GM12878 (cell line): ENCODE measurements at regions not wholly inside any gene's neighbourhood (a gene's known extent, or its start where the extent isn't known, plus 50 kb on each side); places are given as distances from the start of the nearest gene placed in this dataset.

ENCODE experiments used
- ATAC-seq: fragments of 200-7000 bp; cut with Tn5 transposase; 3 replicates; pipeline ENCODE4 v1.9.1; 2020; ENCODE audit warnings: mild to moderate bottlenecking, moderate library complexity
- BruUV-seq: library from RNA; stranded (reverse); fragments of 400-500 nt; replicated peaks from 2 replicates; lab custom pipeline; 2021; lab: Mats Ljungman, UMichigan
- CTCF ChIA-PET: fragments of 300-600 bp; sonication (Branson Sonifier 250); formaldehyde crosslinking; extraction: SDS; loops from one replicate; lab custom pipeline; 2021; ENCODE audit warnings: inconsistent platforms; lab: Yijun Ruan, JAX
- POLR2A ChIA-PET: fragments of 350-600 bp; formaldehyde crosslinking; extraction: SDS; loops from one replicate; lab custom pipeline; 2021; ENCODE audit warnings: inconsistent platforms; lab: Charles Lee
- RAD21 ChIA-PET: fragments of 300-600 bp; sonication (Branson Sonifier 250); formaldehyde crosslinking; loops from one replicate; lab custom pipeline; 2023; ENCODE audit warnings: antibody characterized with exemption; ENCODE audit not compliant: unreplicated experiment; lab: Charles Lee
- SMC1A ChIA-PET: fragments of 300-600 bp; sonication (Branson Sonifier 250); formaldehyde crosslinking; loops from one replicate; lab custom pipeline; 2023; ENCODE audit not compliant: unreplicated experiment, uncharacterized antibody; lab: Charles Lee
- DNase-seq: peaks from one replicate; pipeline ENCODE4 v3.0.0-alpha.2; 2011; ENCODE audit warnings: low read depth, low spot score
- FAIRE-seq: peaks from 3 replicates; lab custom pipeline; 2011; peaks lifted over from hg19 to GRCh38; lab: Jason Lieb, UNC
- H2AFZ ChIP-seq: 2 replicates; pipeline ENCODE4 v1.6.0; 2011; ENCODE audit warnings: low read depth, low read length, control low read depth; ENCODE audit not compliant: control insufficient read depth
- H3K27ac ChIP-seq: 2 replicates; pipeline ENCODE4 v1.5.1; 2011; ENCODE audit warnings: control low read depth; ENCODE audit not compliant: control insufficient read depth, insufficient read depth
- H3K27me3 ChIP-seq, 2 experiments: replicated peaks in 1 of 2; 2 replicates each; pipeline versions ENCODE4 v1.6.0 to v1.6.1; 2011; ENCODE audit warnings: low read length in 1 of 2; ENCODE audit not compliant: control insufficient read depth in 2 of 2, insufficient read depth in 2 of 2
- H3K36me3 ChIP-seq, 2 experiments: 2 replicates each; pipeline ENCODE4 v1.5.1; 2011; ENCODE audit warnings: low read length in 1 of 2; ENCODE audit not compliant: control insufficient read depth in 2 of 2, insufficient read depth in 2 of 2
- H3K4me1 ChIP-seq: 2 replicates; pipeline ENCODE4 v1.6.1; 2011; ENCODE audit warnings: mild to moderate bottlenecking, low read length, moderate library complexity, mixed read lengths; ENCODE audit not compliant: control insufficient read depth, insufficient read depth
- H3K4me2 ChIP-seq: 2 replicates; pipeline ENCODE4 v1.6.0; 2011; ENCODE audit warnings: control low read depth; ENCODE audit not compliant: control insufficient read depth, insufficient read depth
- H3K4me3 ChIP-seq: fragments of 200-600 bp; sonication (generic); 2 replicates; pipeline ENCODE4 v1.5.1; 2016
- H3K79me2 ChIP-seq: 2 replicates; pipeline ENCODE4 v1.6.0; 2011; ENCODE audit warnings: low read length; ENCODE audit not compliant: control insufficient read depth, insufficient read depth
- H3K9ac ChIP-seq: 2 replicates; pipeline ENCODE4 v1.8.0; 2011; ENCODE audit warnings: low read length, control low read depth, mixed read lengths; ENCODE audit not compliant: control insufficient read depth, insufficient read depth
- H3K9me3 ChIP-seq: replicated peaks from 3 replicates; pipeline ENCODE4 v1.5.1; 2011; ENCODE audit warnings: mild to moderate bottlenecking, low read length; ENCODE audit not compliant: control insufficient read depth, insufficient read depth
- H4K20me1 ChIP-seq: 2 replicates; pipeline ENCODE4 v1.6.0; 2011; ENCODE audit not compliant: control insufficient read depth, insufficient read depth
- ATF7 ChIP-seq: fragments of 450-650 bp; IDR thresholded peaks from 2 replicates; pipeline ENCODE4 v1.6.1; 2016; ENCODE audit warnings: low read depth, mild to moderate bottlenecking
- BRCA1 ChIP-seq: IDR thresholded peaks from 2 replicates; pipeline ENCODE4 v1.6.1; 2011; ENCODE audit warnings: low read depth, low read length, improper control_type of control experiment
- JUND ChIP-seq: IDR thresholded peaks from 2 replicates; pipeline ENCODE4 v1.6.1; 2012; ENCODE audit warnings: low read depth, mild to moderate bottlenecking, low read length, improper control_type of control experiment, moderate library complexity
- MEF2A ChIP-seq: IDR thresholded peaks from 2 replicates; pipeline ENCODE4 v1.6.1; 2011; ENCODE audit warnings: low read depth, mild to moderate bottlenecking, low read length, moderate library complexity; ENCODE audit not compliant: insufficient read depth
- NFIC ChIP-seq: IDR thresholded peaks from 2 replicates; pipeline ENCODE4 v1.6.1; 2012; ENCODE audit warnings: low read depth, mild to moderate bottlenecking, inconsistent platforms, low read length, moderate library complexity
- RAD51 ChIP-seq: fragments of 450-650 bp; IDR thresholded peaks from 2 replicates; pipeline ENCODE4 v1.6.1; 2016; ENCODE audit warnings: moderate library complexity, mild to moderate bottlenecking, inconsistent platforms
- RFX5 ChIP-seq: IDR thresholded peaks from 2 replicates; pipeline ENCODE4 v1.6.1; 2011; ENCODE audit warnings: low read depth, low read length, improper control_type of control experiment
- SIN3A ChIP-seq: IDR thresholded peaks from 2 replicates; pipeline ENCODE4 v1.6.1; 2012; ENCODE audit warnings: low read depth, low read length, improper control_type of control experiment
- STAT1 ChIP-seq: fragments of 450-650 bp; conservative IDR thresholded peaks from 2 replicates; pipeline ENCODE4 v1.6.1; 2014; ENCODE audit warnings: antibody characterized with exemption, mild to moderate bottlenecking
- WGBS: methylation state at CpG from one replicate; pipeline ENCODE4 v1.1.6; 2016; ENCODE audit warnings: low lambda C conversion rate; ENCODE audit not compliant: insufficient replicate concordance, insufficient coverage; ENCODE audit errors: missing lambda C conversion rate; 5-methylcytosine and 5-hydroxymethylcytosine counted together
- in situ Hi-C: fragments of 300-500 bp; cut with MboI; formaldehyde crosslinking; loops from 9 replicates; pipeline ENCODE4 v1.14.3; 2018; ENCODE audit warnings: mixed read lengths
- intact Hi-C: fragments of 100-400 bp; cut with micrococcal nuclease; formaldehyde crosslinking; loops from one replicate; pipeline ENCODE4 v1.14.2; 2022; ENCODE audit not compliant: unreplicated experiment
- TF ChIP-seq, protein P1 (sequence below): IDR thresholded peaks from 2 replicates; pipeline ENCODE4 v1.6.1; 2011; ENCODE audit warnings: low read depth, low read length, improper control_type of control experiment, borderline replicate concordance
- TF ChIP-seq, protein P2 (sequence below): fragments of 450-650 bp; IDR thresholded peaks from 2 replicates; pipeline ENCODE4 v1.6.1; 2017; ENCODE audit warnings: antibody characterized with exemption, mild to moderate bottlenecking, moderate library complexity
- TF ChIP-seq, protein P3 (sequence below): fragments of 450-650 bp; formaldehyde crosslinking; IDR thresholded peaks from 2 replicates; pipeline ENCODE4 v1.4.0; 2020; ENCODE audit warnings: mild to moderate bottlenecking, moderate library complexity
- TF ChIP-seq, protein P4 (sequence below): fragments of 450-650 bp; IDR thresholded peaks from 2 replicates; pipeline ENCODE4 v1.6.1; 2017; ENCODE audit warnings: borderline replicate concordance

DNA sequence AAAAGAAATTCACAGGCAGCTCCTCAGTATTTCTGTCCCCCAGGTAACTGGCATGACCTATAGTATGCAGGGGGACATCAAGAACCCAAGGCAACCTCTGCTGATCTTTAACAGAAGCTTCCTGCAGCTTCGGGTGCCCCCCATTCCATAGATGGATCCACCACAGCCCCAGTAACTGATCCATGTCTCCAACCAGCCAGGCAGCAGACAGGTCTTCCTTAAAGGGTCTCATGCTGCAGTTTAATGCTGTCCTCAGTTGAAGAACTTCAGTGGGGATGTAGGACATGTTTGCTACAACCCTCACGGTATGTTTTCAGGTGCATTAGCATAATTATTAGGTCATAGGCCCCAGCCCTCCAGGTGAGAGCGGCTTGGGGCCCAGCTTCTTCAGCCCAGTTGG lies 90.9 kb upstream of the OLIG2 start:
- DNase-seq (no peak), FAIRE-seq (no peak), ATAC-seq (no peak)
- no TSS peak for BruUV-seq
- Histone ChIP-seq H3K79me2 (no peaks in the 10 kb centered on the region), H3K27me3 (no peaks in the 10 kb centered on the region), H3K9ac (no peak overlapping the region), H3K9me3 (no peaks in the 10 kb centered on the region; the same call in 2 of the 3 replicates), H3K27ac (no peak overlapping the region), H2AFZ (no peak overlapping the region), H3K4me2 (no peak overlapping the region), H4K20me1 (no peaks in the 10 kb centered on the region), H3K4me3 (no peak overlapping the region), H3K4me1 (peaks cover 31% of the 10 kb centered on the region), H3K36me3 (no peaks in the 10 kb centered on the region)
- ChIA-PET SMC1A (no interaction called here), CTCF (no interaction called here), RAD21 (no interaction called here), POLR2A (no interaction called here)
- intact Hi-C loops, result no loop called here
- WGBS, result 78% methylated on average over 3 of the region's 3 CpGs
- TF ChIP-seq RFX5 (no peak), NFIC (no peak), STAT1 (no peak), ATF7 (no peak), JUND (no peak), SIN3A (no peak), RAD51 (no peak), MEF2A (no peak), BRCA1 (no peak)
- TF ChIP-seq, protein P1, sequence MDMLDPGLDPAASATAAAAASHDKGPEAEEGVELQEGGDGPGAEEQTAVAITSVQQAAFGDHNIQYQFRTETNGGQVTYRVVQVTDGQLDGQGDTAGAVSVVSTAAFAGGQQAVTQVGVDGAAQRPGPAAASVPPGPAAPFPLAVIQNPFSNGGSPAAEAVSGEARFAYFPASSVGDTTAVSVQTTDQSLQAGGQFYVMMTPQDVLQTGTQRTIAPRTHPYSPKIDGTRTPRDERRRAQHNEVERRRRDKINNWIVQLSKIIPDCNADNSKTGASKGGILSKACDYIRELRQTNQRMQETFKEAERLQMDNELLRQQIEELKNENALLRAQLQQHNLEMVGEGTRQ, result no peak
- TF ChIP-seq, protein P2, sequence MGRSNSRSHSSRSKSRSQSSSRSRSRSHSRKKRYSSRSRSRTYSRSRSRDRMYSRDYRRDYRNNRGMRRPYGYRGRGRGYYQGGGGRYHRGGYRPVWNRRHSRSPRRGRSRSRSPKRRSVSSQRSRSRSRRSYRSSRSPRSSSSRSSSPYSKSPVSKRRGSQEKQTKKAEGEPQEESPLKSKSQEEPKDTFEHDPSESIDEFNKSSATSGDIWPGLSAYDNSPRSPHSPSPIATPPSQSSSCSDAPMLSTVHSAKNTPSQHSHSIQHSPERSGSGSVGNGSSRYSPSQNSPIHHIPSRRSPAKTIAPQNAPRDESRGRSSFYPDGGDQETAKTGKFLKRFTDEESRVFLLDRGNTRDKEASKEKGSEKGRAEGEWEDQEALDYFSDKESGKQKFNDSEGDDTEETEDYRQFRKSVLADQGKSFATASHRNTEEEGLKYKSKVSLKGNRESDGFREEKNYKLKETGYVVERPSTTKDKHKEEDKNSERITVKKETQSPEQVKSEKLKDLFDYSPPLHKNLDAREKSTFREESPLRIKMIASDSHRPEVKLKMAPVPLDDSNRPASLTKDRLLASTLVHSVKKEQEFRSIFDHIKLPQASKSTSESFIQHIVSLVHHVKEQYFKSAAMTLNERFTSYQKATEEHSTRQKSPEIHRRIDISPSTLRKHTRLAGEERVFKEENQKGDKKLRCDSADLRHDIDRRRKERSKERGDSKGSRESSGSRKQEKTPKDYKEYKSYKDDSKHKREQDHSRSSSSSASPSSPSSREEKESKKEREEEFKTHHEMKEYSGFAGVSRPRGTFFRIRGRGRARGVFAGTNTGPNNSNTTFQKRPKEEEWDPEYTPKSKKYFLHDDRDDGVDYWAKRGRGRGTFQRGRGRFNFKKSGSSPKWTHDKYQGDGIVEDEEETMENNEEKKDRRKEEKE, result no peak
- TF ChIP-seq, protein P3, sequence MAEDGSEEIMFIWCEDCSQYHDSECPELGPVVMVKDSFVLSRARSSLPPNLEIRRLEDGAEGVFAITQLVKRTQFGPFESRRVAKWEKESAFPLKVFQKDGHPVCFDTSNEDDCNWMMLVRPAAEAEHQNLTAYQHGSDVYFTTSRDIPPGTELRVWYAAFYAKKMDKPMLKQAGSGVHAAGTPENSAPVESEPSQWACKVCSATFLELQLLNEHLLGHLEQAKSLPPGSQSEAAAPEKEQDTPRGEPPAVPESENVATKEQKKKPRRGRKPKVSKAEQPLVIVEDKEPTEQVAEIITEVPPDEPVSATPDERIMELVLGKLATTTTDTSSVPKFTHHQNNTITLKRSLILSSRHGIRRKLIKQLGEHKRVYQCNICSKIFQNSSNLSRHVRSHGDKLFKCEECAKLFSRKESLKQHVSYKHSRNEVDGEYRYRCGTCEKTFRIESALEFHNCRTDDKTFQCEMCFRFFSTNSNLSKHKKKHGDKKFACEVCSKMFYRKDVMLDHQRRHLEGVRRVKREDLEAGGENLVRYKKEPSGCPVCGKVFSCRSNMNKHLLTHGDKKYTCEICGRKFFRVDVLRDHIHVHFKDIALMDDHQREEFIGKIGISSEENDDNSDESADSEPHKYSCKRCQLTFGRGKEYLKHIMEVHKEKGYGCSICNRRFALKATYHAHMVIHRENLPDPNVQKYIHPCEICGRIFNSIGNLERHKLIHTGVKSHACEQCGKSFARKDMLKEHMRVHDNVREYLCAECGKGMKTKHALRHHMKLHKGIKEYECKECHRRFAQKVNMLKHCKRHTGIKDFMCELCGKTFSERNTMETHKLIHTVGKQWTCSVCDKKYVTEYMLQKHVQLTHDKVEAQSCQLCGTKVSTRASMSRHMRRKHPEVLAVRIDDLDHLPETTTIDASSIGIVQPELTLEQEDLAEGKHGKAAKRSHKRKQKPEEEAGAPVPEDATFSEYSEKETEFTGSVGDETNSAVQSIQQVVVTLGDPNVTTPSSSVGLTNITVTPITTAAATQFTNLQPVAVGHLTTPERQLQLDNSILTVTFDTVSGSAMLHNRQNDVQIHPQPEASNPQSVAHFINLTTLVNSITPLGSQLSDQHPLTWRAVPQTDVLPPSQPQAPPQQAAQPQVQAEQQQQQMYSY (CRISPR knock-in tag), result no peak
- TF ChIP-seq, protein P4, sequence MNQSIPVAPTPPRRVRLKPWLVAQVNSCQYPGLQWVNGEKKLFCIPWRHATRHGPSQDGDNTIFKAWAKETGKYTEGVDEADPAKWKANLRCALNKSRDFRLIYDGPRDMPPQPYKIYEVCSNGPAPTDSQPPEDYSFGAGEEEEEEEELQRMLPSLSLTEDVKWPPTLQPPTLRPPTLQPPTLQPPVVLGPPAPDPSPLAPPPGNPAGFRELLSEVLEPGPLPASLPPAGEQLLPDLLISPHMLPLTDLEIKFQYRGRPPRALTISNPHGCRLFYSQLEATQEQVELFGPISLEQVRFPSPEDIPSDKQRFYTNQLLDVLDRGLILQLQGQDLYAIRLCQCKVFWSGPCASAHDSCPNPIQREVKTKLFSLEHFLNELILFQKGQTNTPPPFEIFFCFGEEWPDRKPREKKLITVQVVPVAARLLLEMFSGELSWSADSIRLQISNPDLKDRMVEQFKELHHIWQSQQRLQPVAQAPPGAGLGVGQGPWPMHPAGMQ, result no peak
- in situ Hi-C loops, result loop anchor here (10.0 kb wide), 1 partner anchor 510 kb away; no protein-coding TSS in a partner anchor
